Kidney (tissue), 13 donors: ENCODE measurements at regions not wholly inside any gene's neighbourhood (a gene's known extent, or its start where the extent isn't known, plus 50 kb on each side); places are given as distances from the start of the nearest gene placed in this dataset.

Source experiments
- DNase-seq, 5 donors: peaks; one replicate each; pipeline ENCODE4 v3.0.0-alpha.2; 2013 to 2020
- FAIRE-seq: peaks from 2 replicates; lab custom pipeline; 2012; peaks lifted over from hg19 to GRCh38; lab: Jason Lieb, UNC
- H3K27ac ChIP-seq, 2 donors: one replicate each; pipeline ENCODE4 v1.7.0; 2013; ENCODE audit warnings: low read depth in 2 of 2, low read length in 2 of 2, inconsistent platforms in 1 of 2
- H3K27me3 ChIP-seq: one replicate; pipeline ENCODE4 v1.7.1; 2013; ENCODE audit warnings: low read length, inconsistent platforms; ENCODE audit not compliant: control insufficient read depth, insufficient read depth
- H3K36me3 ChIP-seq, 3 donors: one replicate each; pipeline versions ENCODE4 v1.7.0 to v1.7.1; 2013; ENCODE audit warnings: low read length in 3 of 3, control low read depth in 1 of 3, inconsistent platforms in 1 of 3; ENCODE audit not compliant: insufficient read depth in 3 of 3, control insufficient read depth in 2 of 3
- H3K4me1 ChIP-seq, 3 donors: one replicate each; pipeline versions ENCODE4 v1.7.0 to v1.7.1; 2013; ENCODE audit warnings: low read length in 3 of 3, inconsistent platforms in 1 of 3, low read depth in 1 of 3; ENCODE audit not compliant: control insufficient read depth in 2 of 3, insufficient read depth in 2 of 3
- H3K4me3 ChIP-seq, 3 donors: one replicate each; pipeline versions ENCODE4 v1.7.0 to v1.8.1; 2013; ENCODE audit warnings: low read length in 3 of 3, control low read depth in 1 of 3, inconsistent platforms in 1 of 3
- H3K9ac ChIP-seq, 3 donors: one replicate each; pipeline versions ENCODE4 v1.7.0 to v1.7.1; 2013; ENCODE audit warnings: low read length in 3 of 3, control low read depth in 1 of 3, inconsistent platforms in 1 of 3
- H3K9me3 ChIP-seq, 3 donors: one replicate each; pipeline versions ENCODE4 v1.7.0 to v1.7.1; 2013; ENCODE audit warnings: low read length in 3 of 3, control low read depth in 1 of 3, inconsistent platforms in 1 of 3; ENCODE audit not compliant: control insufficient read depth in 2 of 3, insufficient read depth in 1 of 3
- CTCF ChIP-seq: IDR thresholded peaks from 3 replicates; pipeline ENCODE4 v1.5.1; 2012; ENCODE audit warnings: mild to moderate bottlenecking, moderate library complexity, borderline replicate concordance; ENCODE audit not compliant: insufficient read depth; ENCODE audit errors: extremely low read depth
- intact Hi-C: fragments of 100-400 bp; cut with DNase I; formaldehyde crosslinking; loops from one replicate; pipeline ENCODE4 v1.11.1; 2022
- donor health status: control.
- donor health status: control.
- donor health status: control.
- donor health status: control.
- donor health status: control.
- donor health status: DM: yes; HTN: yes; CAD: no.
- donor health status: Normal renal cell carcinoma (clear cell type).

GRCh38 chr13:59494560-59494970 lies 669.2 kb downstream of the DIAPH3 start:
- no peak for TF ChIP-seq CTCF
- no peak for FAIRE-seq
- no peak overlapping the region for H3K27ac ChIP-seq

GRCh38 chr13:59495299-59495698 lies 668.4 kb downstream of the DIAPH3 start:
- no peak for TF ChIP-seq CTCF
- Histone ChIP-seq H3K9me3 (no peaks in the 10 kb centered on the region), H3K4me1 (no peaks in the 10 kb centered on the region), H3K27me3 (no peaks in the 10 kb centered on the region), H3K9ac (no peak overlapping the region), H3K27ac (no peak overlapping the region), H3K4me3 (no peak overlapping the region), H3K36me3 (no peaks in the 10 kb centered on the region)
- intact Hi-C loops, result no loop called here
- no peak for FAIRE-seq
- no peak for DNase-seq

More at GRCh38 chr13:59494560-59494970, 669.2 kb downstream of the DIAPH3 start:
- Histone ChIP-seq H3K9me3 (no peaks in the 10 kb centered on the region), H3K4me3 (no peak overlapping the region), H3K27me3 (no peaks in the 10 kb centered on the region), H3K9ac (no peak overlapping the region), H3K4me1 (no peaks in the 10 kb centered on the region), H3K36me3 (no peaks in the 10 kb centered on the region)
- intact Hi-C loops, result no loop called here
- peak in 1 of 5 donors; percentile 53 for DNase-seq

- H3K27ac ChIP-seq, result no peak overlapping the region
- H3K9ac ChIP-seq, result no peak overlapping the region
- no peaks in the 10 kb centered on the region for H3K27me3 ChIP-seq
- H3K9me3 ChIP-seq, result no peaks in the 10 kb centered on the region
- FAIRE-seq (no peak), DNase-seq (peak in 1 of 5 donors; percentile 9)
- intact Hi-C loops, result no loop called here
- TF ChIP-seq CTCF, result no peak
- H3K4me3 ChIP-seq, result no peak overlapping the region
- no peaks in the 10 kb centered on the region for H3K36me3 ChIP-seq
- H3K4me1 ChIP-seq, result no peaks in the 10 kb centered on the region
Observed at GRCh38 chr13:59495936-59496512, 667.7 kb downstream of the DIAPH3 start.
